ENCODE measurements at regions not wholly inside any gene's neighbourhood (a gene's known extent, or its start where the extent isn't known, plus 50 kb on each side); places are given as distances from the start of the nearest gene placed in this dataset.

DNA sequence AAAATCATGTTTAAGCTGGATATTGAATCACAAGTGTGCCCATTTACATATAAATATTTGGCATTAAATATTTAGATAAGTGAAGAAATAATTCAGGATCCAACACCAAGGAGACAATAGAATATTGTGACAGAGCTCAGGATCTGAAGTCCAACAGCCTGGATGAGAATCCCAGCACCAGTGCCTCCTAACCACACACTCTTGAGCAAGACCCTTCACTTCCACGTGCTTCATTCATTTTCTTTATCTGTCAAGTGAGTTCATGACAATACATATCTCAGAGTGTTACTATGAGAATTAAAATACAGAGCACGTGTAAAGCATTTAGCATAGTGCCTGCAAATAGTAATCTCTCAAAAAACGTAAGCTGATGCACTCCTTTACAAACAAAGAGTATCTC is 78.4 kb upstream of the IKZF1 start:
- H3K4me2 ChIP-seq (ENCODE audit: control insufficient read depth, insufficient read depth) = no peak overlapping the region
- H3K27ac ChIP-seq (ENCODE audit: control insufficient read depth, insufficient read depth) = no peak overlapping the region
- H3K27me3 ChIP-seq (replicated peaks in 1 of 2; ENCODE audit: control insufficient read depth in 2 of 2, insufficient read depth in 2 of 2, low read length in 1 of 2) = no peaks in the 10 kb centered on the region
- DNase-seq (ENCODE audit: low read depth, low spot score) (no peak), FAIRE-seq (no peak), ATAC-seq (peak; percentile 34)
- ChIA-PET SMC1A (ENCODE audit: uncharacterized antibody, unreplicated experiment) (interaction anchor here (0.9 to 4.2 kb wide), 19 partner anchors 9 to 181 kb away, joined by 3 to 22 read pairs (median 3); no protein-coding TSS in a partner anchor), RAD21 (ENCODE audit: unreplicated experiment) (interaction anchor here (1.4 to 2.2 kb wide), 3 partner anchors 41 to 192 kb away, joined by 4 to 7 read pairs (median 5); no protein-coding TSS in a partner anchor), CTCF (interaction anchor here (0.7 to 2.6 kb wide), 7 partner anchors 20 to 192 kb away, joined by 3 to 18 read pairs (median 4); no protein-coding TSS in a partner anchor), POLR2A (interaction anchor here (0.5 to 1.4 kb wide), 2 partner anchors 55 to 126 kb away, joined by 3 to 6 read pairs; no protein-coding TSS in a partner anchor)
- no TSS peak for BruUV-seq (replicated peaks)
- no peak overlapping the region for H3K4me3 ChIP-seq
- H3K9ac ChIP-seq (ENCODE audit: control insufficient read depth, insufficient read depth, low read length) = no peak overlapping the region
- H2AFZ ChIP-seq (ENCODE audit: control insufficient read depth, low read depth, low read length) = peak overlapping the region; percentile 20
- in situ Hi-C loops (cut with MboI) = no loop called here
- intact Hi-C loops (cut with micrococcal nuclease; ENCODE audit: unreplicated experiment) = no loop called here
- H3K9me3 ChIP-seq (replicated peaks; ENCODE audit: control insufficient read depth, insufficient read depth, low read length) = peaks cover 4% of the 10 kb centered on the region
- H4K20me1 ChIP-seq (ENCODE audit: control insufficient read depth, insufficient read depth) = no peaks in the 10 kb centered on the region
- no peaks in the 10 kb centered on the region for H3K79me2 ChIP-seq (ENCODE audit: control insufficient read depth, insufficient read depth, low read length)
- H3K4me1 ChIP-seq (ENCODE audit: control insufficient read depth, insufficient read depth, low read length) = no peaks in the 10 kb centered on the region
- no peaks in the 10 kb centered on the region for H3K36me3 ChIP-seq (ENCODE audit: control insufficient read depth in 2 of 2, insufficient read depth in 2 of 2, low read length in 1 of 2)
- 35% methylated on average over 3 of the region's 3 CpGs for WGBS (ENCODE audit: insufficient coverage, insufficient replicate concordance, low lambda C conversion rate, missing lambda C conversion rate)
- TF ChIP-seq MEF2B (IDR thresholded peaks at IDR 0.05; ENCODE audit: partially characterized antibody, poor library complexity, severe bottlenecking) = no peak
- TF ChIP-seq CUX1 (IDR thresholded peaks at IDR 0.05; ENCODE audit: insufficient replicate concordance, low read depth, low read length) = no peak
- no peak for TF ChIP-seq MTA3 (IDR thresholded peaks at IDR 0.05; ENCODE audit: borderline replicate concordance, low read length)
- TF ChIP-seq CREM (IDR thresholded peaks at IDR 0.05; ENCODE audit: low read depth) = no peak
- TF ChIP-seq ZBTB11 (CRISPR knock-in tag; IDR thresholded peaks at IDR 0.05) = no peak
- TF ChIP-seq BHLHE40 (IDR thresholded peaks at IDR 0.05; ENCODE audit: borderline replicate concordance in 1 of 2, low read depth in 2 of 2, low read length in 1 of 2) = no peak
- no peak for TF ChIP-seq CEBPB (IDR thresholded peaks at IDR 0.05; ENCODE audit: borderline replicate concordance in 1 of 2, low read depth in 2 of 2, low read length in 2 of 2)
- TF ChIP-seq MEF2A (IDR thresholded peaks at IDR 0.05; ENCODE audit: insufficient read depth, low read depth, low read length) = no peak
- TF ChIP-seq RELA (IDR thresholded peaks at IDR 0.05; ENCODE audit: borderline replicate concordance, partially characterized antibody) = no peak
- no peak for TF ChIP-seq TBL1XR1 (IDR thresholded peaks at IDR 0.05; ENCODE audit: low read depth, low read length)
- no peak for TF ChIP-seq TCF3 (IDR thresholded peaks at IDR 0.05; ENCODE audit: borderline replicate concordance, insufficient read depth, low read depth, low read length)
- no peak for TF ChIP-seq SRF (IDR thresholded peaks at IDR 0.05; ENCODE audit: low read depth in 2 of 2, low read length in 2 of 2)
- no peak for TF ChIP-seq SREBF2 (IDR thresholded peaks at IDR 0.05; ENCODE audit: low read length)
- no peak for TF ChIP-seq POU2F2 (IDR thresholded peaks at IDR 0.05; ENCODE audit: borderline replicate concordance, low read depth, low read length)

Data from GM12878 (cell line).